Endothelial cell of umbilical vein (primary cell): ENCODE measurements at regions not wholly inside any gene's neighbourhood (a gene's known extent, or its start where the extent isn't known, plus 50 kb on each side); places are given as distances from the start of the nearest gene placed in this dataset.

Source experiments
- BruUV-seq: library from RNA; stranded (reverse); fragments of 400-500 nt; replicated peaks from 2 replicates; lab custom pipeline; 2021; lab: Mats Ljungman, UMichigan
- CTCF ChIA-PET: fragments of 300-600, 350-600 bp; sonication (Branson Sonifier 250); formaldehyde crosslinking; loops from one replicate; lab custom pipeline; 2021; ENCODE audit warnings: antibody characterized with exemption, inconsistent platforms; lab: Charles Lee
- POLR2A ChIA-PET: fragments of 300-600, 350-600 bp; sonication (Branson Sonifier 250); formaldehyde crosslinking; loops from one replicate; lab custom pipeline; 2021; ENCODE audit warnings: antibody characterized with exemption, inconsistent platforms; lab: Charles Lee
- DNase-seq: peaks from one replicate; pipeline ENCODE4 v3.0.0-alpha.2; 2011; ENCODE audit warnings: low read depth, low spot score
- FAIRE-seq: peaks from 2 replicates; lab custom pipeline; 2011; peaks lifted over from hg19 to GRCh38; lab: Jason Lieb, UNC
- H2AFZ ChIP-seq: 2 replicates; pipeline ENCODE4 v1.6.0; 2012; ENCODE audit warnings: low read depth, low read length, control low read depth, inconsistent platforms
- H3K27ac ChIP-seq: 2 replicates; pipeline ENCODE4 v1.5.1; 2011; ENCODE audit warnings: low read depth, mild to moderate bottlenecking, control low read depth, low read length, moderate library complexity; ENCODE audit not compliant: insufficient read depth
- H3K27me3 ChIP-seq, 2 experiments: 2 replicates each; pipeline versions ENCODE4 v1.6.0 to v1.6.1; 2011; ENCODE audit warnings: low read length in 2 of 2, mixed read lengths in 1 of 2; ENCODE audit not compliant: control insufficient read depth in 2 of 2, insufficient read depth in 2 of 2
- H3K36me3 ChIP-seq, 2 experiments: 2 replicates in 1 of 2; 3 replicates in 1 of 2; pipeline ENCODE4 v1.5.1; 2011; ENCODE audit warnings: low read length in 2 of 2, mild to moderate bottlenecking in 1 of 2, moderate library complexity in 1 of 2; ENCODE audit not compliant: control insufficient read depth in 2 of 2, insufficient read depth in 2 of 2; ENCODE audit errors: extremely low read depth in 1 of 2
- H3K4me1 ChIP-seq: 3 replicates; pipeline ENCODE4 v1.5.1; 2011; ENCODE audit warnings: mild to moderate bottlenecking, low read length; ENCODE audit not compliant: control insufficient read depth, insufficient read depth; ENCODE audit errors: extremely low read depth
- H3K4me2 ChIP-seq: 2 replicates; pipeline ENCODE4 v1.6.1; 2011; ENCODE audit warnings: low read length, control low read depth, mixed read lengths; ENCODE audit not compliant: insufficient read depth
- H3K4me3 ChIP-seq, 3 experiments: fragments of 200-600 bp in 1 of 3; sonication (generic), shearing (Covaris generic) in 1 of 3; replicated peaks in 1 of 3; 2 replicates each; pipeline ENCODE4 v1.5.1; 2011 to 2016; ENCODE audit warnings: control low read depth in 3 of 3, low read length in 3 of 3, mild to moderate bottlenecking in 2 of 3, inconsistent platforms in 1 of 3, low read depth in 1 of 3, moderate library complexity in 1 of 3; ENCODE audit not compliant: insufficient read depth in 1 of 3
- H3K79me2 ChIP-seq: 2 replicates; pipeline ENCODE4 v1.6.0; 2012; ENCODE audit warnings: low read length, inconsistent platforms; ENCODE audit not compliant: control insufficient read depth, insufficient read depth
- H3K9ac ChIP-seq: replicated peaks from 2 replicates; pipeline ENCODE3; 2011; ENCODE audit warnings: low read length, control low read depth; ENCODE audit not compliant: insufficient read depth; ENCODE audit errors: extremely low read depth
- H3K9me1 ChIP-seq: replicated peaks from 3 replicates; pipeline ENCODE4 v1.6.0; 2011; ENCODE audit warnings: mild to moderate bottlenecking, low read length; ENCODE audit not compliant: control insufficient read depth, insufficient read depth; ENCODE audit errors: extremely low read depth
- H3K9me3 ChIP-seq: replicated peaks from 2 replicates; pipeline ENCODE4 v1.5.1; 2012; ENCODE audit warnings: low read length, inconsistent platforms; ENCODE audit not compliant: control insufficient read depth, insufficient read depth
- H4K20me1 ChIP-seq: replicated peaks from 2 replicates; pipeline ENCODE3; 2011; ENCODE audit warnings: mild to moderate bottlenecking, low read length; ENCODE audit not compliant: control insufficient read depth, insufficient read depth; ENCODE audit errors: extremely low read depth
- CTCF ChIP-seq, 2 donors: IDR thresholded peaks; 1 replicate in 1 of 2; 2 replicates in 1 of 2; pipeline ENCODE4 v1.5.1; 2011; ENCODE audit warnings: low read length in 2 of 2, mild to moderate bottlenecking in 2 of 2, moderate library complexity in 2 of 2, control low read depth in 1 of 2, inconsistent platforms in 1 of 2, low read depth in 1 of 2; ENCODE audit not compliant: insufficient read depth in 1 of 2; ENCODE audit errors: extremely low read depth in 1 of 2
- EZH2 ChIP-seq: IDR thresholded peaks from 2 replicates; pipeline ENCODE4 v1.6.1; 2012; ENCODE audit warnings: borderline replicate concordance, low read depth, mild to moderate bottlenecking, moderate library complexity, low read length, inconsistent platforms; ENCODE audit not compliant: severe bottlenecking
- FOS ChIP-seq: IDR thresholded peaks from 2 replicates; pipeline ENCODE4 v1.6.1; 2011; ENCODE audit warnings: mild to moderate bottlenecking, low read length, moderate library complexity, borderline replicate concordance; ENCODE audit not compliant: insufficient read depth
- GATA2 ChIP-seq: IDR thresholded peaks from 2 replicates; pipeline ENCODE4 v1.7.0; 2011; ENCODE audit warnings: low read depth, mild to moderate bottlenecking, moderate library complexity, mixed read lengths, low read length; ENCODE audit not compliant: insufficient read length, insufficient read depth
- JUN ChIP-seq: IDR thresholded peaks from 2 replicates; pipeline ENCODE4 v1.6.1; 2011; ENCODE audit warnings: borderline replicate concordance, low read depth; ENCODE audit not compliant: insufficient read length, insufficient read depth
- MAX ChIP-seq: IDR thresholded peaks from 2 replicates; pipeline ENCODE4 v1.6.1; 2011; ENCODE audit not compliant: insufficient read depth, insufficient read length
- MYC ChIP-seq: IDR thresholded peaks from one replicate; pipeline ENCODE4 v1.6.1; 2011; ENCODE audit warnings: mild to moderate bottlenecking, low read depth, low read length
- POLR2A ChIP-seq: IDR thresholded peaks from 2 replicates; pipeline ENCODE4 v1.6.1; 2012; ENCODE audit warnings: low read depth, mild to moderate bottlenecking, control low read depth, low read length
- POLR2AphosphoS5 ChIP-seq: IDR thresholded peaks from 2 replicates; pipeline ENCODE4 v1.6.1; 2012; ENCODE audit warnings: low read depth, mild to moderate bottlenecking, control low read depth, low read length, moderate library complexity; ENCODE audit not compliant: insufficient read depth
- dilution Hi-C: fragments of 300-500 bp; cut with MboI; formaldehyde crosslinking; loops from one replicate; pipeline ENCODE4 v1.15.0; 2019; ENCODE audit warnings: low sequenced_read_pairs; ENCODE audit not compliant: extremely low pct_ligation_motif_present
- intact Hi-C: fragments of 100-400 bp; cut with micrococcal nuclease; formaldehyde crosslinking; loops from one replicate; pipeline ENCODE4 v1.10.0; 2022

GRCh38 chr6:1215884-1216487 is 95.9 kb upstream of the FOXQ1 start:
- dilution Hi-C loops (no loop called here), intact Hi-C loops (no loop called here)
- CTCF ChIA-PET = no interaction called here
- no TSS peak for BruUV-seq
- H3K9ac ChIP-seq = no peak overlapping the region
- H3K27ac ChIP-seq = no peak overlapping the region
- no peaks in the 10 kb centered on the region for H4K20me1 ChIP-seq
- H3K36me3 ChIP-seq = no peaks in the 10 kb centered on the region
- FAIRE-seq (no peak), DNase-seq (no peak)
- no peaks in the 10 kb centered on the region for H3K79me2 ChIP-seq
- H2AFZ ChIP-seq = no peak overlapping the region
- POLR2A ChIA-PET = interaction anchor here (0.6 kb wide), 1 partner anchor 111 kb away, joined by 4 read pairs; no protein-coding TSS in a partner anchor
- TF ChIP-seq POLR2AphosphoS5 = no peak
- no peak for TF ChIP-seq MAX
- TF ChIP-seq GATA2 = no peak
- no peak for TF ChIP-seq MYC
- TF ChIP-seq CTCF (IDR thresholded peaks at IDR 0.05; ENCODE audit: extremely low read depth in 1 of 2, insufficient read depth in 1 of 2, low read depth in 1 of 2, low read length in 2 of 2) = no peak
- no peak for TF ChIP-seq EZH2
- TF ChIP-seq JUN = no peak
- no peak for TF ChIP-seq POLR2A
- no peak for TF ChIP-seq FOS
- H3K4me1 ChIP-seq = no peaks in the 10 kb centered on the region
- no peaks in the 10 kb centered on the region for H3K9me3 ChIP-seq
- no peaks in the 10 kb centered on the region for H3K9me1 ChIP-seq
- H3K27me3 ChIP-seq = no peaks in the 10 kb centered on the region
- no peak overlapping the region for H3K4me2 ChIP-seq
- no peak overlapping the region for H3K4me3 ChIP-seq
